ENCODE measurements at regions not wholly inside any gene's neighbourhood (a gene's known extent, or its start where the extent isn't known, plus 50 kb on each side); places are given as distances from the start of the nearest gene placed in this dataset.
"Not testable (repeated sequence)": the region's sequence is repeated elsewhere in the genome, so short reads cannot be mapped to it uniquely, and the experiment has no call there.

DNA sequence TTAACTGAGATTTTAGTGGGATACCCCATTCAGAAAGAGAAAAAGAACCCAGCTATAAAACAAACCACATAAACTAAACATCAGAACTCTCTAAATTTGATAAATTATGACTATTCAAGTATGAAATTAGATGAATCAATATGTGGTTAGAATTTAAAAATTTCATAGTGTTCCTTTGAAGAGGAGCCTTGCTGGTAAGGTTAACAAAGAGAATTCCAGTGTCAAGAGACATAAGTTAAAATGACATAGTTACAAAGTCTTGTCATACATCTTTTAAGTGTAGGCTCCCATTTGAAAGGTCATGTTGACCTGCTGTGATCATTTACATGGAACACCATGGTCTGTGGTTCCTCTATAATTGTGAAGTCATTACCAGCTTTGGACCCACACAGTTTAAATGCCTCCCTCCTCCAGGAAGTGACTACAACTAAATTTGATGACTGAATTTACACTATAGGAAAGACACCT is 231.6 kb upstream of the ETAA1 start:
- H3K9me1 ChIP-seq (ENCODE audit: insufficient read depth, low read length): no peaks in the 10 kb centered on the region
- no peak overlapping the region for H3K9ac ChIP-seq (ENCODE audit: low read depth, low read length)
- H3K27me3 ChIP-seq (ENCODE audit: control insufficient read depth, insufficient read depth, low read length): no peaks in the 10 kb centered on the region
- H3K56ac ChIP-seq (ENCODE audit: extremely low read depth, insufficient read depth, low read length): no peak overlapping the region
- H3K9me3 ChIP-seq (ENCODE audit: control insufficient read depth, insufficient read depth, low read length): no peaks in the 10 kb centered on the region
- no peak overlapping the region for H3K18ac ChIP-seq (ENCODE audit: low read depth, low read length)
- in situ Hi-C loops (cut with MboI; ENCODE audit: low sequenced_read_pairs) (no loop called here), intact Hi-C loops (cut with micrococcal nuclease) (no loop called here), dilution Hi-C loops (cut with HindIII; ENCODE audit: low sequenced_read_pairs, unreplicated experiment) (no loop called here)
- no peak overlapping the region for H2BK120ac ChIP-seq (ENCODE audit: low read depth, low read length)
- H2AFZ ChIP-seq (replicated peaks; ENCODE audit: low read length, poor library complexity): no peak overlapping the region
- no peaks in the 10 kb centered on the region; the same call in 1 of the 2 replicates for H3K4me1 ChIP-seq (ENCODE audit: control insufficient read depth, insufficient read depth, low read length)
- no peak overlapping the region for H2BK20ac ChIP-seq (ENCODE audit: low read depth, low read length)
- no peak overlapping the region for H2BK15ac ChIP-seq (ENCODE audit: low read depth, low read length)
- H2BK5ac ChIP-seq (ENCODE audit: low read depth, low read length, poor library complexity, severe bottlenecking): no peak overlapping the region
- H4K20me1 ChIP-seq (ENCODE audit: insufficient read depth, low read length): no peaks in the 10 kb centered on the region
- no peaks in the 10 kb centered on the region for H3K36me3 ChIP-seq (ENCODE audit: control insufficient read depth, insufficient read depth, low read length)
- no peak overlapping the region for H3K4me2 ChIP-seq (ENCODE audit: low read depth, low read length)
- ATAC-seq (ENCODE audit: low read depth): no peak
- no peak overlapping the region for H3K23ac ChIP-seq (ENCODE audit: low read depth, low read length)
- no peak for DNase-seq
- ChIA-PET POLR2A (ENCODE audit: unreplicated experiment) (no interaction called here), CTCF (no interaction called here)
- H3K79me1 ChIP-seq (ENCODE audit: low read depth in 1 of 2, low read length in 2 of 2): no peaks in the 10 kb centered on the region
- H3K14ac ChIP-seq (replicated peaks; ENCODE audit: low read depth, low read length): no peak overlapping the region
- no peak overlapping the region for H4K8ac ChIP-seq (ENCODE audit: low read depth in 2 of 2, low read length in 2 of 2)
- H3K4me3 ChIP-seq (ENCODE audit: insufficient read depth, low read depth, low read length): no peak overlapping the region
- H4K5ac ChIP-seq (ENCODE audit: low read depth, low read length): no peak overlapping the region
- H2AK5ac ChIP-seq (ENCODE audit: low read depth, low read length): no peak overlapping the region
- no TSS peak for BruUV-seq (replicated peaks)
- H3K4ac ChIP-seq (ENCODE audit: low read depth, low read length): no peak overlapping the region
- no peak overlapping the region for H4K91ac ChIP-seq (ENCODE audit: insufficient read depth, low read depth, low read length)
- no peak for TF ChIP-seq MAZ (IDR thresholded peaks at IDR 0.05; ENCODE audit: borderline replicate concordance, low read depth, low read length)
- no peak for TF ChIP-seq CHD1 (IDR thresholded peaks at IDR 0.05; ENCODE audit: low read depth, low read length)
- TF ChIP-seq SMC3 (IDR thresholded peaks at IDR 0.05; ENCODE audit: low read depth, low read length): no peak
- H2AK9ac ChIP-seq (replicated peaks; ENCODE audit: low read depth, low read length, poor library complexity): no peak overlapping the region
- H3K27ac ChIP-seq (ENCODE audit: insufficient read depth, low read length): no peak overlapping the region

DNA sequence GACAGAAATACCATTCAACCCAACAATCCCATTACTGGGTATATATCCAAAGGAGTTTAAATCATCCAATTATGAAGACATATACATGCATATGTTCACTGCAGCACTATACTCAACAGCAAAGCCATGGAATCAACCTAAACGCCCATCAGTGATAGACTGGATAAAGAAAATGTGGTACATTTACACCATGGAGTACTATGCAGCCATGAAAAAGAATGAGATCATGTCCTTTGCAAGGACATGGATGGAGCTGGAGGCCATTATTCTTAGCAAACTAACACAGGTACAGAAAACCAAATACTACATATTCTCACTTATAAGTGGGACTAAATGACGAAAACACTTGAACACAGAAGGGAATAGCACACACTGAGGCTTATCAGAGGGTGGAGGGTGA is 230.6 kb upstream of the ETAA1 start:
- H3K27me3 ChIP-seq (ENCODE audit: control insufficient read depth, insufficient read depth, low read length); dilution Hi-C loops (cut with HindIII; ENCODE audit: low sequenced_read_pairs, unreplicated experiment); BruUV-seq (replicated peaks); H4K20me1 ChIP-seq (ENCODE audit: insufficient read depth, low read length); H2BK5ac ChIP-seq (ENCODE audit: low read depth, low read length, poor library complexity, severe bottlenecking); H3K27ac ChIP-seq (ENCODE audit: insufficient read depth, low read length); H2BK15ac ChIP-seq (ENCODE audit: low read depth, low read length); H3K18ac ChIP-seq (ENCODE audit: low read depth, low read length); ATAC-seq (ENCODE audit: low read depth); POLR2A ChIA-PET (ENCODE audit: unreplicated experiment); H2BK20ac ChIP-seq (ENCODE audit: low read depth, low read length); H3K23ac ChIP-seq (ENCODE audit: low read depth, low read length); H2AK5ac ChIP-seq (ENCODE audit: low read depth, low read length); H2AFZ ChIP-seq (replicated peaks; ENCODE audit: low read length, poor library complexity); H2BK120ac ChIP-seq (ENCODE audit: low read depth, low read length); H4K5ac ChIP-seq (ENCODE audit: low read depth, low read length); intact Hi-C loops (cut with micrococcal nuclease); CTCF ChIA-PET; H3K9ac ChIP-seq (ENCODE audit: low read depth, low read length); H3K9me1 ChIP-seq (ENCODE audit: insufficient read depth, low read length); DNase-seq; H3K4me1 ChIP-seq (ENCODE audit: control insufficient read depth, insufficient read depth, low read length); H3K79me1 ChIP-seq (ENCODE audit: low read depth in 1 of 2, low read length in 2 of 2); H3K4me3 ChIP-seq (ENCODE audit: insufficient read depth, low read depth, low read length); H3K4ac ChIP-seq (ENCODE audit: low read depth, low read length); H3K4me2 ChIP-seq (ENCODE audit: low read depth, low read length); H3K9me3 ChIP-seq (ENCODE audit: control insufficient read depth, insufficient read depth, low read length); H3K56ac ChIP-seq (ENCODE audit: extremely low read depth, insufficient read depth, low read length); H3K36me3 ChIP-seq (ENCODE audit: control insufficient read depth, insufficient read depth, low read length); H2AK9ac ChIP-seq (replicated peaks; ENCODE audit: low read depth, low read length, poor library complexity); H4K8ac ChIP-seq (ENCODE audit: low read depth in 2 of 2, low read length in 2 of 2); H4K91ac ChIP-seq (ENCODE audit: insufficient read depth, low read depth, low read length); H3K14ac ChIP-seq (replicated peaks; ENCODE audit: low read depth, low read length); in situ Hi-C loops (cut with MboI; ENCODE audit: low sequenced_read_pairs): not testable (repeated sequence)
- no CpG with 5 or more reads among the region's 2 CpGs for WGBS, 2 experiments (ENCODE audit: extremely low coverage in 2 of 2, insufficient read length in 1 of 2)

Data from IMR-90 (cell line).